ENCODE measurements at regions not wholly inside any gene's neighbourhood (a gene's known extent, or its start where the extent isn't known, plus 50 kb on each side); places are given as distances from the start of the nearest gene placed in this dataset.

- TF ChIP-seq, protein P1, sequence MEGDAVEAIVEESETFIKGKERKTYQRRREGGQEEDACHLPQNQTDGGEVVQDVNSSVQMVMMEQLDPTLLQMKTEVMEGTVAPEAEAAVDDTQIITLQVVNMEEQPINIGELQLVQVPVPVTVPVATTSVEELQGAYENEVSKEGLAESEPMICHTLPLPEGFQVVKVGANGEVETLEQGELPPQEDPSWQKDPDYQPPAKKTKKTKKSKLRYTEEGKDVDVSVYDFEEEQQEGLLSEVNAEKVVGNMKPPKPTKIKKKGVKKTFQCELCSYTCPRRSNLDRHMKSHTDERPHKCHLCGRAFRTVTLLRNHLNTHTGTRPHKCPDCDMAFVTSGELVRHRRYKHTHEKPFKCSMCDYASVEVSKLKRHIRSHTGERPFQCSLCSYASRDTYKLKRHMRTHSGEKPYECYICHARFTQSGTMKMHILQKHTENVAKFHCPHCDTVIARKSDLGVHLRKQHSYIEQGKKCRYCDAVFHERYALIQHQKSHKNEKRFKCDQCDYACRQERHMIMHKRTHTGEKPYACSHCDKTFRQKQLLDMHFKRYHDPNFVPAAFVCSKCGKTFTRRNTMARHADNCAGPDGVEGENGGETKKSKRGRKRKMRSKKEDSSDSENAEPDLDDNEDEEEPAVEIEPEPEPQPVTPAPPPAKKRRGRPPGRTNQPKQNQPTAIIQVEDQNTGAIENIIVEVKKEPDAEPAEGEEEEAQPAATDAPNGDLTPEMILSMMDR (IDR thresholded peaks at IDR 0.05 in 2 of 3, conservative IDR thresholded peaks at IDR 0.05 in 1 of 3; ENCODE audit: borderline replicate concordance in 1 of 3, insufficient read depth in 1 of 3, low read depth in 2 of 3, low read length in 2 of 3) = no peak
- no peak for TF ChIP-seq REST (IDR thresholded peaks at IDR 0.05; ENCODE audit: low read depth)
- TF ChIP-seq POLR2A (IDR thresholded peaks at IDR 0.05; ENCODE audit: borderline replicate concordance, extremely low read depth, insufficient read depth, insufficient read length) = no peak
- no peak for TF ChIP-seq EZH2 (IDR thresholded peaks at IDR 0.05)
- no peak for TF ChIP-seq POLR2AphosphoS5 (IDR thresholded peaks at IDR 0.05; ENCODE audit: low read depth, low read length)
- no peak for TF ChIP-seq ZNF274 (IDR thresholded peaks at IDR 0.05; ENCODE audit: low read depth, low read length)
- TF ChIP-seq JUND (IDR thresholded peaks at IDR 0.05) = no peak
- no peak for TF ChIP-seq YY1 (IDR thresholded peaks at IDR 0.05; ENCODE audit: extremely low read depth, insufficient replicate concordance, low read depth, low read length)
- no peak for TF ChIP-seq EZH2phosphoT487 (IDR thresholded peaks at IDR 0.05; ENCODE audit: borderline replicate concordance)
Measured at GRCh38 chr9:129363216-129363873, 185.3 kb upstream of the IER5L start.
